Astrocyte (in vitro differentiated cells and primary cell): ENCODE measurements at regions not wholly inside any gene's neighbourhood (a gene's known extent, or its start where the extent isn't known, plus 50 kb on each side); places are given as distances from the start of the nearest gene placed in this dataset.

Experiments used
- DNase-seq: peaks from one replicate; pipeline ENCODE4 v3.0.0-alpha.2; 2010; ENCODE audit warnings: low read depth
- FAIRE-seq: peaks from 2 replicates; lab custom pipeline; 2011; peaks lifted over from hg19 to GRCh38; lab: Jason Lieb, UNC
- H2AFZ ChIP-seq: 2 replicates; pipeline ENCODE4 v1.6.0; 2012; ENCODE audit warnings: low read depth, low read length, inconsistent platforms
- H3K27ac ChIP-seq: 2 replicates; pipeline ENCODE4 v1.5.1; 2011; ENCODE audit warnings: low read depth, low read length, inconsistent platforms
- H3K27me3 ChIP-seq: 2 replicates; pipeline ENCODE4 v1.6.0; 2011; ENCODE audit warnings: low read length, inconsistent platforms; ENCODE audit not compliant: insufficient read depth
- H3K36me3 ChIP-seq: 2 replicates; pipeline ENCODE4 v1.5.1; 2011; ENCODE audit warnings: low read length, inconsistent platforms; ENCODE audit not compliant: insufficient read depth
- H3K4me1 ChIP-seq: 2 replicates; pipeline ENCODE4 v1.5.1; 2011; ENCODE audit warnings: low read length, inconsistent platforms; ENCODE audit not compliant: insufficient read depth
- H3K4me2 ChIP-seq: 2 replicates; pipeline ENCODE4 v1.6.0; 2012; ENCODE audit warnings: low read length, inconsistent platforms
- H3K4me3 ChIP-seq: 2 replicates; pipeline ENCODE4 v1.5.1; 2011; ENCODE audit warnings: low read depth, mild to moderate bottlenecking, low read length, inconsistent platforms; ENCODE audit not compliant: insufficient read depth
- H3K79me2 ChIP-seq: 2 replicates; pipeline ENCODE4 v1.6.0; 2012; ENCODE audit warnings: mild to moderate bottlenecking, low read length, inconsistent platforms; ENCODE audit not compliant: insufficient read depth
- H3K9ac ChIP-seq: 2 replicates; pipeline ENCODE4 v1.6.0; 2012; ENCODE audit warnings: mild to moderate bottlenecking, low read length, inconsistent platforms
- H3K9me3 ChIP-seq: 2 replicates; pipeline ENCODE4 v1.5.1; 2012; ENCODE audit warnings: low read depth, mild to moderate bottlenecking, low read length, inconsistent platforms; ENCODE audit not compliant: insufficient read depth
- H4K20me1 ChIP-seq: 2 replicates; pipeline ENCODE4 v1.6.0; 2012; ENCODE audit warnings: low read length, inconsistent platforms; ENCODE audit not compliant: insufficient read depth
- H3K27ac Mint-ChIP-seq: one replicate; pipeline ENCODE4 v1.8.0; 2021; ENCODE audit warnings: mild to moderate bottlenecking, mixed read lengths; ENCODE audit not compliant: unreplicated experiment
- H3K27me3 Mint-ChIP-seq: one replicate; pipeline ENCODE4 v1.8.0; 2021; ENCODE audit warnings: low read depth, mixed read lengths; ENCODE audit not compliant: unreplicated experiment
- H3K36me3 Mint-ChIP-seq: one replicate; pipeline ENCODE4 v1.8.0; 2021; ENCODE audit warnings: low read depth, mixed read lengths; ENCODE audit not compliant: unreplicated experiment
- H3K4me1 Mint-ChIP-seq: one replicate; pipeline ENCODE4 v1.8.0; 2021; ENCODE audit warnings: low read depth, mixed read lengths; ENCODE audit not compliant: unreplicated experiment
- H3K4me3 Mint-ChIP-seq: one replicate; pipeline ENCODE4 v1.8.0; 2021; ENCODE audit warnings: mild to moderate bottlenecking, moderate library complexity, mixed read lengths; ENCODE audit not compliant: unreplicated experiment
- H3K9me3 Mint-ChIP-seq: one replicate; pipeline ENCODE4 v1.8.0; 2021; ENCODE audit warnings: mild to moderate bottlenecking, mixed read lengths; ENCODE audit not compliant: unreplicated experiment
- EZH2 ChIP-seq: IDR thresholded peaks from 2 replicates; pipeline ENCODE4 v1.6.1; 2012; ENCODE audit warnings: mild to moderate bottlenecking, low read length, inconsistent platforms; ENCODE audit not compliant: insufficient read depth
- TF ChIP-seq, protein P1 (sequence below): IDR thresholded peaks from 2 replicates; pipeline ENCODE4 v1.5.1; 2011; ENCODE audit warnings: low read depth, mild to moderate bottlenecking, inconsistent platforms, low read length, moderate library complexity; ENCODE audit not compliant: insufficient read depth

DNA sequence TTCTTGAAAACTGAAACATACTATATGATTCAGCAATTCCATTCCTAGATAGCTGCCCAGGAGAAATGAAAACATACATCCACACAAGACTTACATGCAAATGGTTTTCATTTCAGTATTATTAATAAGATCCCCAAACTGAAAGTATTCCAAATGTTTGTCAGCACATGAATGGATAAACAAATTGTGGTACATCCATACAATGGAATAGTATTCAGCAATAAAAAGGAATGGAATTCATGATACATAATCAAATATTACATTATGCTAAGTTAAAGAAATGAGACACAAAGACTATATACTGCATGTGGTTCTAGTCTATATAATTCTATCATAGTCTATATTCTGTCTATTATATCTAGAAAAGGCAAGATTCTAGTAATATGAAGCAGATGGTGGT, 152.4 kb upstream of the KIT start:
- no peak overlapping the region for H3K4me2 ChIP-seq
- no peaks in the 10 kb centered on the region for H3K79me2 ChIP-seq
- Mint-ChIP-seq H3K27me3 (no peaks in the 10 kb centered on the region), H3K9me3 (peaks cover 3% of the 10 kb centered on the region), H3K4me1 (peaks cover 2% of the 10 kb centered on the region), H3K27ac (no peak overlapping the region), H3K36me3 (no peaks in the 10 kb centered on the region), H3K4me3 (no peak overlapping the region)
- H3K36me3 ChIP-seq, result no peaks in the 10 kb centered on the region
- H2AFZ ChIP-seq, result no peak overlapping the region
- no peak for TF ChIP-seq EZH2
- TF ChIP-seq, protein P1, sequence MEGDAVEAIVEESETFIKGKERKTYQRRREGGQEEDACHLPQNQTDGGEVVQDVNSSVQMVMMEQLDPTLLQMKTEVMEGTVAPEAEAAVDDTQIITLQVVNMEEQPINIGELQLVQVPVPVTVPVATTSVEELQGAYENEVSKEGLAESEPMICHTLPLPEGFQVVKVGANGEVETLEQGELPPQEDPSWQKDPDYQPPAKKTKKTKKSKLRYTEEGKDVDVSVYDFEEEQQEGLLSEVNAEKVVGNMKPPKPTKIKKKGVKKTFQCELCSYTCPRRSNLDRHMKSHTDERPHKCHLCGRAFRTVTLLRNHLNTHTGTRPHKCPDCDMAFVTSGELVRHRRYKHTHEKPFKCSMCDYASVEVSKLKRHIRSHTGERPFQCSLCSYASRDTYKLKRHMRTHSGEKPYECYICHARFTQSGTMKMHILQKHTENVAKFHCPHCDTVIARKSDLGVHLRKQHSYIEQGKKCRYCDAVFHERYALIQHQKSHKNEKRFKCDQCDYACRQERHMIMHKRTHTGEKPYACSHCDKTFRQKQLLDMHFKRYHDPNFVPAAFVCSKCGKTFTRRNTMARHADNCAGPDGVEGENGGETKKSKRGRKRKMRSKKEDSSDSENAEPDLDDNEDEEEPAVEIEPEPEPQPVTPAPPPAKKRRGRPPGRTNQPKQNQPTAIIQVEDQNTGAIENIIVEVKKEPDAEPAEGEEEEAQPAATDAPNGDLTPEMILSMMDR, result no peak
- H3K4me3 ChIP-seq, result no peak overlapping the region
- no peaks in the 10 kb centered on the region for H3K9me3 ChIP-seq
- FAIRE-seq (no peak), DNase-seq (no peak)
- no peaks in the 10 kb centered on the region for H4K20me1 ChIP-seq
- no peak overlapping the region for H3K27ac ChIP-seq
- H3K9ac ChIP-seq, result no peak overlapping the region
- no peaks in the 10 kb centered on the region for H3K27me3 ChIP-seq
- H3K4me1 ChIP-seq, result no peaks in the 10 kb centered on the region

- Mint-ChIP-seq H3K27me3 (no peaks in the 10 kb centered on the region), H3K27ac (no peak overlapping the region), H3K36me3 (no peaks in the 10 kb centered on the region), H3K4me3 (no peak overlapping the region), H3K4me1 (peaks cover 4% of the 10 kb centered on the region), H3K9me3 (peaks cover 3% of the 10 kb centered on the region)
- Histone ChIP-seq H4K20me1 (no peaks in the 10 kb centered on the region), H3K27ac (no peak overlapping the region), H3K27me3 (no peaks in the 10 kb centered on the region), H3K9ac (no peak overlapping the region), H3K9me3 (no peaks in the 10 kb centered on the region), H2AFZ (no peak overlapping the region), H3K4me1 (no peaks in the 10 kb centered on the region), H3K4me3 (no peak overlapping the region), H3K36me3 (no peaks in the 10 kb centered on the region), H3K4me2 (no peak overlapping the region), H3K79me2 (no peaks in the 10 kb centered on the region)
- DNase-seq (no peak), FAIRE-seq (no peak)
- no peak for TF ChIP-seq EZH2
- TF ChIP-seq, protein P1, result no peak
Measured at GRCh38 chr4:54505996-54506395, 151.8 kb upstream of the KIT start.

DNA sequence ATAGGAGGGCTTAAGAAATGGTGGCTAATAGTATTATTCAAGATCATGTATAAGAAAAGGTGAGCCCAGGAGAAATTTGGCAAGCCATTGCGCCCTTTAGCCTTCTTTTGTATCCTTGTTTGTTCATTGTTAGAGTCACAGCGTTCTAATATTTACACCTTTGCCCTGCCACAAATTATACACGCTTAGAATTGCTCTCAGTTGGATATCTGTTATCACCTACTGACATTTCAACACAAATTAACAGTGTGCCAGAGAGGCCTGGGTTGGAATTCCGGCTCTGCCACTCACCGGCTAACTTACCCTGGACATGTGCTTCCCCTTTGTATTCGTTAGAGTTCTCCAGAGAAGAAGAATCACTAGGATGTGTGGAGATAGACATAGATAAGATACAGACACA, 148.7 kb upstream of the KIT start:
- FAIRE-seq (no peak), DNase-seq (no peak)
- Histone ChIP-seq H3K4me2 (no peak overlapping the region), H3K79me2 (no peaks in the 10 kb centered on the region), H2AFZ (no peak overlapping the region), H3K9me3 (no peaks in the 10 kb centered on the region), H3K4me3 (no peak overlapping the region), H4K20me1 (no peaks in the 10 kb centered on the region), H3K9ac (no peak overlapping the region), H3K27me3 (no peaks in the 10 kb centered on the region), H3K36me3 (no peaks in the 10 kb centered on the region), H3K4me1 (no peaks in the 10 kb centered on the region), H3K27ac (no peak overlapping the region)
- Mint-ChIP-seq H3K9me3 (peaks cover 3% of the 10 kb centered on the region), H3K27ac (peak overlapping the region; percentile 22), H3K36me3 (no peaks in the 10 kb centered on the region), H3K27me3 (no peaks in the 10 kb centered on the region), H3K4me1 (peaks cover 16% of the 10 kb centered on the region), H3K4me3 (no peak overlapping the region)
- TF ChIP-seq EZH2, result no peak
- TF ChIP-seq, protein P1, result no peak
